H1 (cell line): ENCODE measurements at regions not wholly inside any gene's neighbourhood (a gene's known extent, or its start where the extent isn't known, plus 50 kb on each side); places are given as distances from the start of the nearest gene placed in this dataset.

Experiments used
- CTCF ChIA-PET: fragments of 300-600 bp; sonication (Branson Sonifier 250); formaldehyde crosslinking; loops from one replicate; lab custom pipeline; 2021; ENCODE audit not compliant: partially characterized antibody; lab: Charles Lee
- POLR2A ChIA-PET: fragments of 300-600 bp; sonication (Branson Sonifier 250); formaldehyde crosslinking; loops from one replicate; lab custom pipeline; 2021; ENCODE audit warnings: inconsistent platforms; ENCODE audit not compliant: partially characterized antibody; lab: Charles Lee
- DNase-seq, 2 experiments: peaks; one replicate each; pipeline versions ENCODE4 v3.0.0 to v3.0.0-alpha.2; 2010 to 2022; ENCODE audit warnings: low spot score in 2 of 2, low read depth in 1 of 2, mixed read lengths in 1 of 2
- FAIRE-seq: peaks from 2 replicates; lab custom pipeline; 2011; peaks lifted over from hg19 to GRCh38; lab: Jason Lieb, UNC
- H2AFZ ChIP-seq: 2 replicates; pipeline ENCODE4 v1.8.1; 2012; ENCODE audit warnings: low read length, inconsistent platforms
- H2AK5ac ChIP-seq: 2 replicates; pipeline ENCODE4 v1.6.1; 2013; ENCODE audit warnings: low read depth, low read length
- H2BK120ac ChIP-seq: replicated peaks from 2 replicates; pipeline ENCODE3; 2013; ENCODE audit warnings: low read depth, low read length, inconsistent platforms
- H2BK12ac ChIP-seq: 2 replicates; pipeline ENCODE4 v1.6.1; 2013; ENCODE audit warnings: low read depth, low read length
- H2BK15ac ChIP-seq: 2 replicates; pipeline ENCODE4 v1.6.1; 2013; ENCODE audit warnings: low read length
- H2BK20ac ChIP-seq: 2 replicates; pipeline ENCODE4 v1.6.1; 2013; ENCODE audit warnings: low read length
- H2BK5ac ChIP-seq: 2 replicates; pipeline ENCODE4 v1.6.1; 2013; ENCODE audit warnings: low read depth, low read length
- H3K14ac ChIP-seq: 2 replicates; pipeline ENCODE4 v1.6.1; 2013; ENCODE audit warnings: inconsistent platforms; ENCODE audit not compliant: insufficient read length
- H3K18ac ChIP-seq: 2 replicates; pipeline ENCODE4 v1.6.1; 2013; ENCODE audit warnings: low read length; ENCODE audit errors: extremely low read depth
- H3K23ac ChIP-seq: 2 replicates; pipeline ENCODE4 v1.6.1; 2013; ENCODE audit warnings: inconsistent platforms; ENCODE audit not compliant: insufficient read length
- H3K23me2 ChIP-seq: 2 replicates; pipeline ENCODE4 v1.6.1; 2013; ENCODE audit warnings: low read depth, low read length
- H3K27ac ChIP-seq: 2 replicates; pipeline ENCODE4 v1.6.1; 2011; ENCODE audit warnings: low read depth, low read length, inconsistent platforms
- H3K27me3 ChIP-seq, 4 experiments: replicated peaks in 1 of 4; 1 replicate in 1 of 4; 2 replicates in 3 of 4; pipeline versions ENCODE4 v1.6.1 to v1.8.1; 2011 to 2013; ENCODE audit warnings: low read length in 3 of 4, mild to moderate bottlenecking in 3 of 4, inconsistent platforms in 2 of 4, mixed read lengths in 2 of 4, moderate library complexity in 1 of 4; ENCODE audit not compliant: control insufficient read depth in 3 of 4, insufficient read depth in 3 of 4; ENCODE audit errors: extremely low read depth in 1 of 4
- H3K36me3 ChIP-seq, 4 experiments: 2 replicates each; pipeline versions ENCODE4 v1.6.1 to v1.8.1; 2011 to 2013; ENCODE audit warnings: mild to moderate bottlenecking in 4 of 4, low read length in 3 of 4, moderate library complexity in 2 of 4, control low read depth in 1 of 4, inconsistent platforms in 1 of 4; ENCODE audit not compliant: insufficient read depth in 4 of 4, control insufficient read depth in 2 of 4
- H3K4ac ChIP-seq: replicated peaks from 2 replicates; pipeline ENCODE3; 2013; ENCODE audit warnings: low read length, low read depth, mixed read lengths, inconsistent platforms; ENCODE audit not compliant: insufficient read length
- H3K4me1 ChIP-seq, 4 experiments: replicated peaks in 1 of 4; 1 replicate in 1 of 4; 2 replicates in 3 of 4; pipeline versions ENCODE4 v1.6.1 to v1.8.1; 2011 to 2013; ENCODE audit warnings: low read length in 3 of 4, inconsistent platforms in 2 of 4, mixed read lengths in 1 of 4; ENCODE audit not compliant: insufficient read depth in 4 of 4, control insufficient read depth in 3 of 4
- H3K4me2 ChIP-seq, 2 experiments: 2 replicates each; pipeline versions ENCODE4 v1.6.1 to v1.8.1; 2011 to 2013; ENCODE audit warnings: low read depth in 2 of 2, low read length in 2 of 2, control low read depth in 1 of 2, inconsistent platforms in 1 of 2, mild to moderate bottlenecking in 1 of 2; ENCODE audit not compliant: insufficient read depth in 1 of 2
- H3K4me3 ChIP-seq, 4 experiments: fragments of 200-600, 300-600 bp in 1 of 4; sonication (generic), shearing (Covaris generic), sonication (Bioruptor Twin) in 1 of 4; 2 replicates each; pipeline versions ENCODE4 v1.5.1 to v1.8.1; 2011 to 2016; ENCODE audit warnings: low read length in 4 of 4, low read depth in 3 of 4, control low read depth in 2 of 4, inconsistent platforms in 2 of 4, mild to moderate bottlenecking in 2 of 4, mixed read lengths in 1 of 4, moderate library complexity in 1 of 4; ENCODE audit not compliant: insufficient read depth in 2 of 4; ENCODE audit errors: extremely low read depth in 1 of 4
- H3K56ac ChIP-seq: replicated peaks from 2 replicates; pipeline ENCODE3; 2013; ENCODE audit warnings: low read depth, mild to moderate bottlenecking, mixed read lengths, low read length, inconsistent platforms; ENCODE audit not compliant: insufficient read length
- H3K79me1 ChIP-seq: 2 replicates; pipeline ENCODE4 v1.6.1; 2013; ENCODE audit warnings: low read depth, low read length, control low read depth
- H3K79me2 ChIP-seq, 2 experiments: 2 replicates each; pipeline versions ENCODE4 v1.6.1 to v1.8.1; 2012 to 2013; ENCODE audit warnings: low read length in 2 of 2, mild to moderate bottlenecking in 2 of 2, inconsistent platforms in 1 of 2; ENCODE audit not compliant: insufficient read depth in 2 of 2, control insufficient read depth in 1 of 2
- H3K9ac ChIP-seq, 4 experiments: replicated peaks in 1 of 4; 1 replicate in 1 of 4; 2 replicates in 3 of 4; pipeline versions ENCODE4 v1.6.1 to v1.8.1; 2011 to 2013; ENCODE audit warnings: low read depth in 3 of 4, low read length in 3 of 4, control low read depth in 2 of 4, mild to moderate bottlenecking in 2 of 4, moderate library complexity in 2 of 4, inconsistent platforms in 1 of 4; ENCODE audit errors: extremely low read depth in 1 of 4
- H3K9me3 ChIP-seq, 2 experiments: 2 replicates each; pipeline versions ENCODE4 v1.6.1 to v1.8.1; 2012 to 2013; ENCODE audit warnings: mild to moderate bottlenecking in 2 of 2, moderate library complexity in 2 of 2, control low read depth in 1 of 2, inconsistent platforms in 1 of 2, low read depth in 1 of 2, low read length in 1 of 2, mixed read lengths in 1 of 2; ENCODE audit not compliant: insufficient read depth in 2 of 2
- H4K20me1 ChIP-seq, 2 experiments: replicated peaks in 1 of 2; 2 replicates each; pipeline versions ENCODE3 to v1.8.1; 2011 to 2013; ENCODE audit warnings: inconsistent platforms in 2 of 2, low read length in 2 of 2, mild to moderate bottlenecking in 1 of 2; ENCODE audit not compliant: insufficient read depth in 2 of 2, control insufficient read depth in 1 of 2
- H4K5ac ChIP-seq: 2 replicates; pipeline ENCODE4 v1.6.1; 2013; ENCODE audit warnings: low read length, low read depth, mixed read lengths, inconsistent platforms; ENCODE audit not compliant: insufficient read length
- H4K8ac ChIP-seq: 2 replicates; pipeline ENCODE4 v1.8.0; 2013; ENCODE audit warnings: mild to moderate bottlenecking, moderate library complexity, low read length, inconsistent platforms; ENCODE audit not compliant: insufficient read depth; ENCODE audit errors: extremely low read depth
- H4K91ac ChIP-seq: replicated peaks from 2 replicates; pipeline ENCODE3; 2013; ENCODE audit warnings: low read length, mixed read lengths, inconsistent platforms; ENCODE audit not compliant: insufficient read length
- ASH2L ChIP-seq: fragments of 200-600, 300-600 bp; sonication (generic); IDR thresholded peaks from one replicate; pipeline ENCODE4 v1.7.1; 2017; ENCODE audit warnings: low read length
- CEBPB ChIP-seq: IDR thresholded peaks from 2 replicates; pipeline ENCODE4 v1.6.1; 2012; ENCODE audit warnings: low read depth, low read length
- FOSL1 ChIP-seq: IDR thresholded peaks from 2 replicates; pipeline ENCODE4 v1.6.1; 2011; ENCODE audit warnings: mild to moderate bottlenecking, low read depth, low read length, moderate library complexity; ENCODE audit not compliant: insufficient read depth
- POLR2A ChIP-seq, 2 experiments: IDR thresholded peaks; 1 replicate in 1 of 2; 2 replicates in 1 of 2; pipeline ENCODE4 v1.6.1; 2011; ENCODE audit warnings: low read depth in 2 of 2, low read length in 2 of 2, mild to moderate bottlenecking in 2 of 2; ENCODE audit errors: control extremely low read depth in 1 of 2
- SIRT6 ChIP-seq: IDR thresholded peaks from one replicate; pipeline ENCODE4 v1.7.1; 2012; ENCODE audit warnings: low read length, inconsistent platforms
- SUZ12 ChIP-seq: fragments of 200-600 bp; sonication (generic); IDR thresholded peaks from 2 replicates; pipeline ENCODE4 v1.6.1; 2012; ENCODE audit warnings: mild to moderate bottlenecking, inconsistent platforms, low read length, moderate library complexity, mixed read lengths
- WGBS, 2 experiments: shearing (Covaris generic) in 1 of 2; methylation state at CpG; one replicate each; pipeline versions ENCODE4 v1.1.6 to v1.1.7; 2013 to 2015; ENCODE audit warnings: low lambda C conversion rate in 2 of 2, mixed read lengths in 2 of 2, inconsistent platforms in 1 of 2, low coverage in 1 of 2, missing lambda C conversion rate in 1 of 2; ENCODE audit not compliant: insufficient replicate concordance in 2 of 2, insufficient coverage in 1 of 2, insufficient read length in 1 of 2; ENCODE audit errors: extremely low coverage in 1 of 2, missing lambda C conversion rate in 1 of 2; 5-methylcytosine and 5-hydroxymethylcytosine counted together

GRCh38 chr3:139098391-139098790 lies 53.7 kb upstream of the PRR23C start:
- Histone ChIP-seq H2AK5ac (no peak overlapping the region), H4K5ac (no peak overlapping the region), H3K14ac (no peak overlapping the region), H3K36me3 (no peaks in the 10 kb centered on the region), H3K4ac (no peak overlapping the region), H2BK15ac (no peak overlapping the region), H3K4me3 (no peak overlapping the region), H2BK5ac (no peak overlapping the region), H2BK20ac (no peak overlapping the region), H2AFZ (no peak overlapping the region), H3K9ac (no peak overlapping the region), H3K4me1 (0 out of 7 replicates have a peak, but pooled peaks cover 0 to 2% (median 0%) of the 10 kb centered on the region in 4 experiments), H4K8ac (no peak overlapping the region), H3K79me2 (no peaks in the 10 kb centered on the region), H3K4me2 (no peak overlapping the region), H4K20me1 (no peaks in the 10 kb centered on the region), H2BK120ac (no peak overlapping the region), H3K18ac (no peak overlapping the region), H4K91ac (no peak overlapping the region), H3K56ac (no peak overlapping the region), H2BK12ac (no peak overlapping the region), H3K23me2 (no peaks in the 10 kb centered on the region), H3K9me3 (peaks cover 0 to 3% of the 10 kb centered on the region in 2 experiments; a peak in 1 of 4 replicates), H3K27me3 (no peaks in the 10 kb centered on the region; a peak in 1 of 7 replicates), H3K23ac (no peak overlapping the region), H3K79me1 (no peaks in the 10 kb centered on the region), H3K27ac (no peak overlapping the region)
- no peak for TF ChIP-seq SIRT6
- no peak for TF ChIP-seq ASH2L
- TF ChIP-seq FOSL1: no peak
- TF ChIP-seq SUZ12: no peak
- TF ChIP-seq CEBPB: no peak
- no peak for TF ChIP-seq POLR2A (IDR thresholded peaks at IDR 0.05; ENCODE audit: control extremely low read depth in 1 of 2, low read depth in 2 of 2, low read length in 2 of 2)
- FAIRE-seq (no peak), DNase-seq (no peak)
- POLR2A ChIA-PET: interaction anchor here (0.6 kb wide), 1 partner anchor 15 kb away, joined by 3 read pairs; no protein-coding TSS in a partner anchor
- CTCF ChIA-PET: interaction anchor here (4.2 kb wide), 1 partner anchor 14 kb away, joined by 29 read pairs; no protein-coding TSS in a partner anchor
- 100% methylated on average over 1 of the region's 1 CpG; no CpG with 5 or more reads in 1 of the 2 experiments for WGBS, 2 experiments
